ENCODE measurements at regions not wholly inside any gene's neighbourhood (a gene's known extent, or its start where the extent isn't known, plus 50 kb on each side); places are given as distances from the start of the nearest gene placed in this dataset.

DNA sequence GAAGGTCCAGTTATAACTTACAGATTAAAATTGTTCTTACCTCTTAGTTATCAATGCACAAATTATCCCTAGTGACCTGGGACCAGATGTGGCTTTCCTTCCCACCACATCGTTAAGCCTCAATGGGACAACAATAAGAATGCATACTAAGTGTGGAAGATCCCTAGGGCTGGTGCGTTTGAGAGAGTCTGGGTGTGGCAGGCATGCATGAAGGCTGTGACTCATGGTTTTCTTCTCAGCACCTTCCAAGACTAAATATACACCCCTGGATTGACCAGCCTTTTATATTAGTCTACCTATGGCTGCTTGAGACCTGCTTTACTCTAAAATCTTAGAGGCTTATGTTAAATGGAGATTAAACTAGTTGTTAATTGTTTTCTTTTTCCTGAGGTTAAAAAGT lies 261.7 kb upstream of the SLC14A2 start:
- DNase-seq (no peak), ATAC-seq (no peak)
- Mint-ChIP-seq H3K4me3 (no peak overlapping the region), H3K4me1 (no peaks in the 10 kb centered on the region), H3K27me3 (peaks cover 0 to 17% (median 4%) of the 10 kb centered on the region in 5 donors), H3K27ac (no peak overlapping the region), H3K36me3 (no peaks in the 10 kb centered on the region), H3K9me3 (peaks cover 0 to 2% (median 0%) of the 10 kb centered on the region in 9 donors)
- POLR2A ChIA-PET, result no interaction called here

DNA sequence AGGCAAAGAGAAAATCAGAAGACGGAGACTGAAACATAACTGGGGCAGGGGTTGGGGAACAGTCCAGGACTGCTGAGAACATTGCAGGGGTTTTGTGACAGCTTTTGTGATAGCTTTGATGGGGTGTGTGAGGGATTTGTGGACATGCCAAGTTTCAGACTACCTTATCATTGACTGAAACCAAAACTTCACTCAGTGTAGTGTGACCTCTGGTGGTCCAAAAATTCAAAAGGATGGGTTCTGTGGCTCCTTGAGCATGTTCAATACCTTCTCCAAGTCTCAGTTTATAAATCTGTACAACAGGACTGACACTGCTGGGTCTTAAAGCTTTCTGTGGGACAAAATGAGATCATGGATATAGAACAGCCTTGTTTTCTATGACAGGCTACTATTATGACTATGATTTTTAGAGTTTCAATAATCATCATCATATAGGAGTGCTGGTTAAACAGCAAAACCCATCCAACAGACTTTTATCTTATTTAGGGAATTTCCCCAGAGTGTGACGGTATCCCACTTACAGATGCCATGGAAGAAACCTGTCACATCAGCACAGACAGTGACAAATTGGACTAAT lies 259.2 kb upstream of the SLC14A2 start:
- POLR2A ChIA-PET, result no interaction called here
- Mint-ChIP-seq H3K27me3 (peaks cover 0 to 17% (median 2%) of the 10 kb centered on the region in 5 donors), H3K27ac (no peak overlapping the region)

DNA sequence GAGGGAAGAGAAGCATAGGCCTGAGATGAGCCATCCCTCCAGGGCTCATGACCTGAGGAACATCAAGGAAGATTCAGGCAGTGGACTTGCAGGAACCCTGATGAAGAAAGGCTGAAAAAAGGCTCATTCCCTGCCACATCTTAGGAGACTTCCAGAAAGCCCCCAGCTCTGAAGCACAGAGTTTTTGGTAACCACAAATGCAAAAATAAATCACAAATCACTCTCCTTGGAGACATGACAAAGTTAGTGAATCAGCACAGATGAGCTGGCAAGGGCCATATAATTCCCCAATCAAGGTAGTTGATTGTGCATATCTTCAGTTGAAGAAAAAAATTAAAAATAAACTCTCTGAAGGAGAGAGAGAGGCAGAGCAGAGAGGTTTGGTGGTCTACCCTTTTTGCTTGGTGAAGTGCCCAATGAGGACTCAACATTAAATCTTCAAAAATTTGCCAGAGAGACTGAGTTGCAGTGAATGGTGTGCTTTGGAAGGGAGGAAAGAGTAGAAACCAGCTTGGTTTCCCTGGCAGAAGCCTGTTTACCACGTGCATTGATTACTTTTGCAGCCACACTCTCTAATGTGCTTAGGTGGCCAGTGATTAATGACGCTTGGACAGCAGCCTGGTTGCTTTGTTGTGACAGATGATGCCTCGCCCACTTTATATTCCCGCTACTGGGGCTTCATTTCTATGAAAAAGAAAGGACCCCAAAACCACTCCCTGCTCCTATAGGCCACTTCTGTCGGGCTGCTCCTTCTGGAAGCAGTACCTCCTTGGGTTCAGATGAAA lies 257.4 kb upstream of the SLC14A2 start:
- Mint-ChIP-seq H3K4me1 (no peaks in the 10 kb centered on the region), H3K27me3 (peaks cover 0 to 10% (median 2%) of the 10 kb centered on the region in 5 donors), H3K27ac (no peak overlapping the region), H3K9me3 (no peaks in the 10 kb centered on the region), H3K4me3 (no peak overlapping the region), H3K36me3 (no peaks in the 10 kb centered on the region)
- ATAC-seq (no peak), DNase-seq (no peak)
- POLR2A ChIA-PET, result no interaction called here

More for the DNA sequence above, 259.2 kb upstream of the SLC14A2 start:
- no peak for DNase-seq
- Mint-ChIP-seq H3K4me3 (no peak overlapping the region), H3K4me1 (no peaks in the 10 kb centered on the region), H3K36me3 (no peaks in the 10 kb centered on the region), H3K9me3 (no peaks in the 10 kb centered on the region)
- ATAC-seq, result no peak

- no peaks in the 10 kb centered on the region for H3K36me3 Mint-ChIP-seq
- peaks cover 2 to 21% (median 6%) of the 10 kb centered on the region in 5 donors for H3K27me3 Mint-ChIP-seq
- no peak for ATAC-seq
- no peak for DNase-seq
- no peak overlapping the region for H3K4me3 Mint-ChIP-seq
- H3K9me3 Mint-ChIP-seq, result no peaks in the 10 kb centered on the region
- H3K4me1 Mint-ChIP-seq, result no peaks in the 10 kb centered on the region
- POLR2A ChIA-PET, result interaction anchor here (0.6 kb wide), 1 partner anchor 15 kb away, joined by 5 read pairs; no protein-coding TSS in a partner anchor
- H3K27ac Mint-ChIP-seq, result no peak overlapping the region
These were observed 255.8 kb upstream of the SLC14A2 start for GRCh38 chr18:45359275-45360009.

DNA sequence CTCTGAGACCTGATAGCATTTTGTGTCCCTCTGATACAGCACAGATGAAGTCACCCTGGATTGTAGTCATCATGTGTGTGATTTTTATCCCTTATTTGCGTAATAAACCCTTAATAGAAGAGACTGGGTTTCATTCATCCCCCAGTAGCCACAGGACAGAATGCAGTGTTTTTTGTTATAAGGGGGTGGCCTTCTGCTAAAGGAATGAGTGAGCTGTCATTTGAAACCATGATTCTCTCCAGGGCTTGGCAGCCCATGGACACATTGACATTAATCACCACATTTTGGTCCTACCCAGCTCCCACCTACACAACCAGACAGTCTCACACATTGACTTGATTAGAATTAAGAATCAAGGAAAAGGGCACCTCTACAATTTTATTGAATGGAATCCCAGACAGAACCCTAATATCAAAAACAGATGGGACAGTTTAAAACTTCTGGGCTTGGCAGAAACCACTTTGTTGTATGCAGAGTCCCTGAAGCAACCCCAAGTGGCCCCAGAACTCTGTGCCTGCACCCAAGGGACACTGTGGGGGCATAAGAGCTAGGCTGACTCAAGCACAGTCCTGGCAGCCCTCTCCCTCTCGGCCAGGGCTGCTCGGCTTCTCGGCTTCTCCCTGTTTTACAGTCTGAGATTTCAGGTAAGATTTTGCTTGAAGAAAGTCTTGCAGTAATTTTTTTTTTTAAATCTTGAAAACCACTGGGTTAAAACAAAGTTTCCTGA lies 254.0 kb upstream of the SLC14A2 start:
- H3K4me3 Mint-ChIP-seq, result no peak overlapping the region
- no peaks in the 10 kb centered on the region for H3K4me1 Mint-ChIP-seq
- no peak for DNase-seq

DNA sequence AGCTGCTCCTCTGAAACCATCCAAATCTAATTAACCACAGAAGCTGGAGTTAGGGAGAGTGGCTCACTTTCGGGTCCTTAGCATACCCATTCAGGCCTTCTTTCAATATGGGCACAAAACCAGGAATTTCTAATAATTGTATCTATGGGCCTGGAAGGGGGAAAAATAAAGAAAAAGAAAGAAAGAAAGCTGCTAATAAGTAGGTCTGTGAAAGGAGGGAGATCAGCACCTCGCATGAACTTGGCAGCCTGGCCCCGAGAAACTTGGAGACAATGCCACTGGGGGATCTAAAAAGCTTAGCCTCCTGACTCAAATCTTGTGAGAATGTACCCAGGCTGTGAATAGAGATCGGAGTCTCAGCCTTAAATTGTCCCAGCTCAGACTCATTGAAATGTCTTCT lies 252.1 kb upstream of the SLC14A2 start:
- H3K36me3 Mint-ChIP-seq, result no peaks in the 10 kb centered on the region
- no peak overlapping the region for H3K4me3 Mint-ChIP-seq
- ATAC-seq (no peak), DNase-seq (no peak)
- POLR2A ChIA-PET, result no interaction called here
- no peaks in the 10 kb centered on the region for H3K9me3 Mint-ChIP-seq
- no peaks in the 10 kb centered on the region for H3K4me1 Mint-ChIP-seq
- H3K27me3 Mint-ChIP-seq, result peaks cover 2 to 22% (median 6%) of the 10 kb centered on the region in 5 donors
- H3K27ac Mint-ChIP-seq, result no peak overlapping the region

More for the DNA sequence above, 254.0 kb upstream of the SLC14A2 start:
- Mint-ChIP-seq H3K27ac (no peak overlapping the region), H3K27me3 (peaks cover 2 to 21% (median 6%) of the 10 kb centered on the region in 5 donors), H3K9me3 (no peaks in the 10 kb centered on the region), H3K36me3 (no peaks in the 10 kb centered on the region)
- ATAC-seq, result no peak
- POLR2A ChIA-PET, result no interaction called here

DNA sequence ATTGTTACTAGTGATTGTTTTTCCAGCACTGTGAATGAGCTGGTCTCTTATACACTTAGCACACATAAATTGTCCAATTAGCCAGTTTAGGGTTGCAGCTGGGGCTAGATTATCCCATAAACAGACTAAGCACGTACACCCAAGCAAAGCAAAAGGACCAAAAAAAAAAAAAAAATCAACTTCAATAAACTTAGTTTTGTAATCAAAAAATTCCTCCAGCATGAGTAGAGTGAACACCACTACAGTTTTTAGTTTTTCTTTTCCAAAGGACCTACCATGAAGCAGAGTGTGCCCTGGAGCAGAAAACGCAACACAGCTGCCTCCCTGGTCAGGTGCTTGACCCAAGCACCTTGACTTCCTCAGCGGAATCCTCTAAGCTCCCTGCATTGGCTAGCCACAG lies 249.4 kb upstream of the SLC14A2 start:
- peaks cover 0 to 2% (median 0%) of the 10 kb centered on the region in 4 donors for H3K4me1 Mint-ChIP-seq
- H3K27ac Mint-ChIP-seq, result no peak overlapping the region
- POLR2A ChIA-PET, result no interaction called here
- H3K36me3 Mint-ChIP-seq, result no peaks in the 10 kb centered on the region
- DNase-seq, result no peak
- no peak overlapping the region for H3K4me3 Mint-ChIP-seq
- H3K9me3 Mint-ChIP-seq, result no peaks in the 10 kb centered on the region
- peaks cover 5 to 30% (median 7%) of the 10 kb centered on the region in 5 donors for H3K27me3 Mint-ChIP-seq
- no peak for ATAC-seq

GRCh38 chr18:45370255-45371010 lies 244.8 kb upstream of the SLC14A2 start:
- Mint-ChIP-seq H3K4me1 (peaks cover 0 to 4% (median under 1%) of the 10 kb centered on the region in 4 donors), H3K27ac (no peak overlapping the region), H3K4me3 (no peak overlapping the region), H3K36me3 (no peaks in the 10 kb centered on the region), H3K9me3 (no peaks in the 10 kb centered on the region), H3K27me3 (peaks cover 3 to 30% (median 7%) of the 10 kb centered on the region in 5 donors)
- ATAC-seq (no peak), DNase-seq (no peak)
- POLR2A ChIA-PET, result no interaction called here

DNA sequence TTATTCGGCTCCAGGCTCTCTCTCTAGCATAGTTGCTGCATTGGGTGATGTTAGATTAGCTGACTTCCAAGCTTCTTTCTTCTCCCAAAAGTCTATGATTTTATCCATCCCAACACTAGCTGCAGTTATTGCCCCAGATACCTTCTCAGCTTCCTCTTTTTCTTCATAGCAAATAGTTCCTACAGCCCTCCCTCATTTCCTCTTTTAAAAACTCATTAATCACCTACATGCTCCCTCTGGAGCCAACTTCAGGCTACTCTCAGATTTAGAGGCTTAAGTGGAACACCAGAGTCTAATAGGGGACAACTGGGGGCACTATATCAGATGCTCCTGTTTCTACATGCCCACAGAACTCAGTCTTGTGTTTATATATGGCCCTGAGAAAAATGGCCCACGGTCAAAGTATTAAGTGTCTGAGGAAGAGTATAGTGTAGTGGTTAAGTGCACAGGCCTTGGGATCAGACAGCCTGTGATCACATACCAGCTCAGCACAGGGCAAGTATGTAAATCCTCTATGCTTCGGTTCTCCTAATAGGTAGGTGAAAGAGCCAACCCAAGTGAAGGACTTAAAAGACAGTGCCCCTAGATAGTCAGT lies 241.9 kb upstream of the SLC14A2 start:
- Mint-ChIP-seq H3K27me3 (peaks cover 3 to 35% (median 10%) of the 10 kb centered on the region in 5 donors), H3K27ac (no peak overlapping the region), H3K4me3 (no peak overlapping the region), H3K36me3 (no peaks in the 10 kb centered on the region), H3K9me3 (no peaks in the 10 kb centered on the region), H3K4me1 (peaks cover 0 to 4% (median under 1%) of the 10 kb centered on the region in 4 donors)
- DNase-seq, result no peak
- POLR2A ChIA-PET, result no interaction called here
- no peak for ATAC-seq

DNA sequence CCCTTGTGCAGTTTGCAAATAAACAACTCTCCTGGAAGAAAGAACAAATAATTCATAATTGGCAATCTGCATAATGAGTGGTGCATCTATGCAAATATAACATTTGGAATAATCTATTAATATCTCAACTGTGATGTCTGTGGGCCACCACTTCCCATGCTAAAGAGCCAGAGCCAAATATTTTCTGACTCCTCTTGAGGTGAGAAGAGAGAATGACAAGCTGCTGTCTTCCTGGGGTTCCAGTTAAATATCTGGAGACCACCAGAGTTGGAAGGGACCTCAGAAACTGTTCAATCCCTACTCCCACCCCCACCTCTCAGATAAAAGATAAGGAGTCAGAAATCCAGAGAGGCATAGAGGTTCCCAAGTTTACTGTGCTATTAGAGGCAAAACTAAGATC lies 241.0 kb upstream of the SLC14A2 start:
- DNase-seq, result no peak
- Mint-ChIP-seq H3K9me3 (no peaks in the 10 kb centered on the region), H3K36me3 (no peaks in the 10 kb centered on the region), H3K4me1 (peaks cover 0 to 4% (median under 1%) of the 10 kb centered on the region in 4 donors), H3K4me3 (no peak overlapping the region), H3K27ac (no peak overlapping the region), H3K27me3 (peaks cover 3 to 34% (median 9%) of the 10 kb centered on the region in 5 donors)
- no peak for ATAC-seq
- POLR2A ChIA-PET, result interaction anchor here (0.8 kb wide), 1 partner anchor 15 kb away, joined by 5 read pairs; no protein-coding TSS in a partner anchor

DNA sequence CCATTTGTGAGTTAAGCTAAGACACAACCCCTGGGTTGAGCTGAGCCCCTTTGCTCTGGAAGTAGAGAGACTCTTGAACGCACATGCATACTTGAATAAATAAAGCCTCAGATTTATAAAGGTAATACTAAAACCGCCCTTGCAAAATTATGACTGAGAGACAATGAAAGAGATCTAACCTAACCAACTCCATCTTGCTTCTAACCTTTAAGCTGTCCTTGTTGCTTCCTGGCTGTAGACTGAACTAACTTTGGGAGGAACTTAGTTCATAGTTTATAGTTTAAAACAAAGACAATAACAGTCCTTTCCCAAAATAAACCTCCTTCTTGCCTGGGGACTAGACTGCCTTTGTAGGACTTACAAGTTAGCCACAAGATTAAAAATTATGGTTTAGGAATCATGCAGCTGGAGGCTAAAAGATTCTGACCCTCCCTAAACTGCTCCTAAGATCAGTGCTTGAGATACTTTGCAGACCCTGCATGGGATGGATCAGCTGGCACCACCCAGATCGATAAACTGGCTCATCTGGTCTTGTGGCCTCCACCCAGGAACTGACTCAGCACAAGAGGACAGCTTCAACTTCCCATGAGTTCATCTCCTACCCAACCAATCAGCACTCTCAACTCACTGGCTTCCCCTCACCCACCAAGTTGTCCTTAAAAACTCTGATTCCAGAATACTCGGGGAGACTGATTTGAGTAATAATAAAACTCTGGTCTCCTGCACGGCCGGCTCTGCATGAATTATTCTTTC lies 240.2 kb upstream of the SLC14A2 start:
- no peaks in the 10 kb centered on the region for H3K9me3 Mint-ChIP-seq
- DNase-seq, result no peak
- no peak overlapping the region for H3K27ac Mint-ChIP-seq
- H3K4me3 Mint-ChIP-seq, result no peak overlapping the region
- no peak for ATAC-seq
- H3K4me1 Mint-ChIP-seq, result peaks cover 0 to 4% (median under 1%) of the 10 kb centered on the region in 4 donors
- peaks cover 1 to 34% (median 9%) of the 10 kb centered on the region in 5 donors for H3K27me3 Mint-ChIP-seq
- POLR2A ChIA-PET, result interaction anchor here (0.8 kb wide), 1 partner anchor 16 kb away, joined by 5 read pairs; no protein-coding TSS in a partner anchor
- no peaks in the 10 kb centered on the region for H3K36me3 Mint-ChIP-seq

All from naive thymus-derived CD8-positive, alpha-beta T cell (primary cell).